Panc1 (cell line): ENCODE measurements at regions not wholly inside any gene's neighbourhood (a gene's known extent, or its start where the extent isn't known, plus 50 kb on each side); places are given as distances from the start of the nearest gene placed in this dataset.

Experiments used
- ATAC-seq: fragments of 200-7000 bp; cut with Tn5 transposase; 2 replicates; pipeline ENCODE4 v1.9.1; 2020; ENCODE audit warnings: mild to moderate bottlenecking, moderate library complexity
- BruUV-seq: library from RNA; stranded (reverse); fragments of 400-500 nt; replicated peaks from 2 replicates; lab custom pipeline; 2021; lab: Mats Ljungman, UMichigan
- CTCF ChIA-PET: fragments of 300-600 bp; sonication (Branson Sonifier 250); formaldehyde crosslinking; loops from one replicate; lab custom pipeline; 2022; ENCODE audit warnings: antibody characterized with exemption; lab: Charles Lee
- POLR2A ChIA-PET: fragments of 300-600 bp; sonication (Branson Sonifier 250); formaldehyde crosslinking; loops from one replicate; lab custom pipeline; 2022; ENCODE audit warnings: antibody characterized with exemption; lab: Charles Lee
- DNase-seq: peaks from one replicate; pipeline ENCODE4 v3.0.0-alpha.2; 2010; ENCODE audit warnings: low read depth, low spot score
- H3K27ac ChIP-seq: 2 replicates; pipeline ENCODE4 v1.5.1; 2011; ENCODE audit warnings: mild to moderate bottlenecking, low read length, inconsistent platforms
- H3K27me3 ChIP-seq: fragments of 200-500 bp; sonication (Bioruptor generic); 2 replicates; pipeline ENCODE4 v1.6.0; 2014; ENCODE audit warnings: low read length, inconsistent platforms; ENCODE audit not compliant: control insufficient read depth, insufficient read depth
- H3K36me3 ChIP-seq: fragments of 200-500 bp; sonication (Bioruptor generic); 2 replicates; pipeline ENCODE4 v1.5.1; 2014; ENCODE audit warnings: inconsistent platforms, mild to moderate bottlenecking, low read length, moderate library complexity; ENCODE audit not compliant: control insufficient read depth, insufficient read depth
- H3K4me1 ChIP-seq: 2 replicates; pipeline ENCODE4 v1.5.1; 2011; ENCODE audit warnings: inconsistent platforms, mild to moderate bottlenecking, low read length, moderate library complexity; ENCODE audit not compliant: control insufficient read depth, insufficient read depth
- H3K4me3 ChIP-seq, 2 experiments: 2 replicates each; pipeline ENCODE4 v1.5.1; 2011 to 2012; ENCODE audit warnings: low read depth in 2 of 2, low read length in 2 of 2, mild to moderate bottlenecking in 2 of 2, inconsistent platforms in 1 of 2, moderate library complexity in 1 of 2
- H3K9me3 ChIP-seq: fragments of 200-500 bp; sonication (Bioruptor generic); 2 replicates; pipeline ENCODE4 v1.5.1; 2014; ENCODE audit warnings: low read depth, mild to moderate bottlenecking, inconsistent platforms, low read length, moderate library complexity; ENCODE audit not compliant: control insufficient read depth, insufficient read depth
- CTCF ChIP-seq: fragments of 450-650 bp; IDR thresholded peaks from 2 replicates; pipeline ENCODE4 v1.5.1; 2017; ENCODE audit warnings: mild to moderate bottlenecking
- POLR2AphosphoS5 ChIP-seq: IDR thresholded peaks from 2 replicates; pipeline ENCODE4 v1.6.1; 2012; ENCODE audit warnings: mild to moderate bottlenecking, low read depth, low read length, moderate library complexity
- REST ChIP-seq, 2 experiments: IDR thresholded peaks; 2 replicates each; pipeline ENCODE4 v1.6.1; 2011 to 2012; ENCODE audit warnings: low read depth in 2 of 2, control low read depth in 1 of 2, low read length in 1 of 2, mild to moderate bottlenecking in 1 of 2, moderate library complexity in 1 of 2; ENCODE audit not compliant: insufficient read depth in 1 of 2
- SIN3A ChIP-seq: IDR thresholded peaks from 2 replicates; pipeline ENCODE4 v1.6.1; 2012; ENCODE audit warnings: low read depth, mild to moderate bottlenecking, low read length, moderate library complexity, borderline replicate concordance; ENCODE audit not compliant: insufficient read depth
- TCF7L2 ChIP-seq: IDR thresholded peaks from 2 replicates; pipeline ENCODE4 v1.6.1; 2011; ENCODE audit warnings: mild to moderate bottlenecking, low read depth, low read length, inconsistent platforms
- in situ Hi-C: cut with HindIII; loops from 2 replicates; pipeline ENCODE4 v1.10.0; 2016; ENCODE audit warnings: low sequenced_read_pairs, low pct_unique_long_range_greater_than_20kb
- intact Hi-C: fragments of 100-400 bp; cut with micrococcal nuclease; formaldehyde crosslinking; loops from one replicate; pipeline ENCODE4 v1.10.0; 2022; ENCODE audit not compliant: unreplicated experiment

- no TSS peak for BruUV-seq
- DNase-seq (no peak), ATAC-seq (no peak)
- CTCF ChIA-PET: no interaction called here
- Histone ChIP-seq H3K4me3 (no peak overlapping the region), H3K27ac (no peak overlapping the region), H3K27me3 (no peaks in the 10 kb centered on the region), H3K9me3 (no peaks in the 10 kb centered on the region), H3K36me3 (no peaks in the 10 kb centered on the region), H3K4me1 (no peaks in the 10 kb centered on the region)
- no peak for TF ChIP-seq REST (IDR thresholded peaks at IDR 0.05; ENCODE audit: insufficient read depth in 1 of 2, low read depth in 2 of 2, low read length in 1 of 2)
- no peak for TF ChIP-seq POLR2AphosphoS5
- no peak for TF ChIP-seq SIN3A
- TF ChIP-seq TCF7L2: no peak
- TF ChIP-seq CTCF: no peak
- intact Hi-C loops: loop anchor here (5.0 kb wide), 1 partner anchor 123 kb away; the partner anchor contains the start of gene CXADR
- POLR2A ChIA-PET: no interaction called here
- in situ Hi-C loops: no loop called here
Observed at GRCh38 chr21:17389311-17389710, 123.5 kb upstream of the CXADR start.

GRCh38 chr21:17390569-17390968 lies 122.3 kb upstream of the CXADR start:
- H3K4me3 ChIP-seq: no peak overlapping the region
- no peaks in the 10 kb centered on the region for H3K4me1 ChIP-seq
- ChIA-PET POLR2A (no interaction called here), CTCF (no interaction called here)
- TF ChIP-seq SIN3A (no peak), REST (IDR thresholded peaks at IDR 0.05; ENCODE audit: insufficient read depth in 1 of 2, low read depth in 2 of 2, low read length in 1 of 2) (no peak), TCF7L2 (no peak), POLR2AphosphoS5 (no peak), CTCF (no peak)
- H3K36me3 ChIP-seq: no peaks in the 10 kb centered on the region
- BruUV-seq: no TSS peak
- ATAC-seq: no peak
- intact Hi-C loops (no loop called here), in situ Hi-C loops (no loop called here)
- H3K27me3 ChIP-seq: no peaks in the 10 kb centered on the region
- H3K27ac ChIP-seq: no peak overlapping the region
- DNase-seq: no peak
- H3K9me3 ChIP-seq: no peaks in the 10 kb centered on the region
